ENCODE measurements at regions not wholly inside any gene's neighbourhood (a gene's known extent, or its start where the extent isn't known, plus 50 kb on each side); places are given as distances from the start of the nearest gene placed in this dataset.

DNA sequence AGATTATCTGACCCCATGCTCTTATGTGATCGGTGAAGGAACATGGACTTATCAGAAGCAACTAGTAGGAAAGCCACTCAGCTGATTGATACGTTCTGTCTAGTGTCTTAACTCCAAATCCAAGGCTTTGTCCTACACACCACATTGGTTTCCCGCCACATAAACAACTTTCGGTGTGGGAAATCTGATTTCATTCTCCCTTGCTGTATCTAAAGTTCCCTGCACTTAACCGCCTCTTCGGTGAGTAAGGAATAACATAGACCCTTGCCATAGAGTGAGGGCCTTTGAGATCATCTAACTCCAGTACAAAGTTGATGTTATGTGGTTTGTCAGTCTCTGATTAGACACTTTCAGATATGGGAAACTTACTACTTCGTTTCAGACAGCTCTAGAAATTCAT is 538.2 kb upstream of the TNP1 start:
- FAIRE-seq: no peak
- Histone ChIP-seq H3K9me1 (ENCODE audit: control insufficient read depth, extremely low read depth, insufficient read depth, low read length) (no peaks in the 10 kb centered on the region), H3K9me3 (ENCODE audit: control insufficient read depth, low read depth, low read length) (no peaks in the 10 kb centered on the region), H3K9ac (ENCODE audit: control insufficient read depth, extremely low read depth, insufficient read depth, low read length) (no peak overlapping the region), H3K4me1 (ENCODE audit: control insufficient read depth, extremely low read depth, insufficient read depth, low read length) (peaks cover 16% of the 10 kb centered on the region), H3K4me2 (ENCODE audit: control insufficient read depth, extremely low read depth, insufficient read depth, low read depth, low read length) (no peak overlapping the region), H3K79me2 (ENCODE audit: control insufficient read depth, insufficient read depth, low read length) (no peaks in the 10 kb centered on the region), H3K4me3 (ENCODE audit: control insufficient read depth in 2 of 3, extremely low read depth in 1 of 3, insufficient read depth in 2 of 3, low read depth in 1 of 3, low read length in 3 of 3) (no peak overlapping the region), H3K36me3 (ENCODE audit: control insufficient read depth in 2 of 2, extremely low read depth in 1 of 2, insufficient read depth in 2 of 2, low read length in 2 of 2) (no peaks in the 10 kb centered on the region), H2AFZ (ENCODE audit: control insufficient read depth, low read length) (no peak overlapping the region), H3K27me3 (ENCODE audit: control insufficient read depth, extremely low read depth, insufficient read depth, low read length) (no peaks in the 10 kb centered on the region), H3K27ac (ENCODE audit: control insufficient read depth, insufficient read depth, low read length) (no peak overlapping the region), H4K20me1 (ENCODE audit: control insufficient read depth, extremely low read depth, insufficient read depth, low read length) (no peaks in the 10 kb centered on the region)
- DNase-seq (ENCODE audit: low read depth, low spot score): no peak
- TF ChIP-seq CTCF (optimal IDR thresholded peaks at IDR 0.05 in 1 of 3, IDR thresholded peaks at IDR 0.05 in 1 of 3, conservative IDR thresholded peaks at IDR 0.05 in 1 of 3; ENCODE audit: extremely low read depth in 1 of 3, insufficient read depth in 2 of 3, low read length in 3 of 3): no peak
- no peak for TF ChIP-seq EZH2 (IDR thresholded peaks at IDR 0.05; ENCODE audit: low read length)
- dilution Hi-C loops (cut with MboI; ENCODE audit: extremely low pct_ligation_motif_present, low sequenced_read_pairs): no loop called here

- FAIRE-seq (peak; percentile 32), DNase-seq (ENCODE audit: low read depth, low spot score) (no peak)
- dilution Hi-C loops (cut with MboI; ENCODE audit: extremely low pct_ligation_motif_present, low sequenced_read_pairs): no loop called here
- no peaks in the 10 kb centered on the region for H4K20me1 ChIP-seq (ENCODE audit: control insufficient read depth, extremely low read depth, insufficient read depth, low read length)
- H3K27ac ChIP-seq (ENCODE audit: control insufficient read depth, insufficient read depth, low read length): no peak overlapping the region
- H3K9me1 ChIP-seq (ENCODE audit: control insufficient read depth, extremely low read depth, insufficient read depth, low read length): no peaks in the 10 kb centered on the region
- H3K9me3 ChIP-seq (ENCODE audit: control insufficient read depth, low read depth, low read length): no peaks in the 10 kb centered on the region
- no peaks in the 10 kb centered on the region for H3K79me2 ChIP-seq (ENCODE audit: control insufficient read depth, insufficient read depth, low read length)
- peaks cover 14% of the 10 kb centered on the region for H3K4me1 ChIP-seq (ENCODE audit: control insufficient read depth, extremely low read depth, insufficient read depth, low read length)
- TF ChIP-seq CTCF (optimal IDR thresholded peaks at IDR 0.05 in 1 of 3, IDR thresholded peaks at IDR 0.05 in 1 of 3, conservative IDR thresholded peaks at IDR 0.05 in 1 of 3; ENCODE audit: extremely low read depth in 1 of 3, insufficient read depth in 2 of 3, low read length in 3 of 3) (no peak), EZH2 (IDR thresholded peaks at IDR 0.05; ENCODE audit: low read length) (no peak)
- H3K36me3 ChIP-seq (ENCODE audit: control insufficient read depth in 2 of 2, extremely low read depth in 1 of 2, insufficient read depth in 2 of 2, low read length in 2 of 2): no peaks in the 10 kb centered on the region
- no peak overlapping the region for H3K9ac ChIP-seq (ENCODE audit: control insufficient read depth, extremely low read depth, insufficient read depth, low read length)
- H3K27me3 ChIP-seq (ENCODE audit: control insufficient read depth, extremely low read depth, insufficient read depth, low read length): no peaks in the 10 kb centered on the region
- no peak overlapping the region for H2AFZ ChIP-seq (ENCODE audit: control insufficient read depth, low read length)
- no peak overlapping the region for H3K4me2 ChIP-seq (ENCODE audit: control insufficient read depth, extremely low read depth, insufficient read depth, low read depth, low read length)
- H3K4me3 ChIP-seq (ENCODE audit: control insufficient read depth in 2 of 3, extremely low read depth in 1 of 3, insufficient read depth in 2 of 3, low read depth in 1 of 3, low read length in 3 of 3): no peak overlapping the region
These were observed 536.7 kb upstream of the TNP1 start for GRCh38 chr2:217396586-217396985.

All from keratinocyte (primary cell).